ENCODE measurements at regions not wholly inside any gene's neighbourhood (a gene's known extent, or its start where the extent isn't known, plus 50 kb on each side); places are given as distances from the start of the nearest gene placed in this dataset.
"Not testable (repeated sequence)": the region's sequence is repeated elsewhere in the genome, so short reads cannot be mapped to it uniquely, and the experiment has no call there.

GRCh38 chr6:155883741-155884140 lies 428.1 kb upstream of the NOX3 start:
- DNase-seq: no peak

- no peak for DNase-seq
Measured at GRCh38 chr6:155883334-155883731, 427.7 kb upstream of the NOX3 start.

DNA sequence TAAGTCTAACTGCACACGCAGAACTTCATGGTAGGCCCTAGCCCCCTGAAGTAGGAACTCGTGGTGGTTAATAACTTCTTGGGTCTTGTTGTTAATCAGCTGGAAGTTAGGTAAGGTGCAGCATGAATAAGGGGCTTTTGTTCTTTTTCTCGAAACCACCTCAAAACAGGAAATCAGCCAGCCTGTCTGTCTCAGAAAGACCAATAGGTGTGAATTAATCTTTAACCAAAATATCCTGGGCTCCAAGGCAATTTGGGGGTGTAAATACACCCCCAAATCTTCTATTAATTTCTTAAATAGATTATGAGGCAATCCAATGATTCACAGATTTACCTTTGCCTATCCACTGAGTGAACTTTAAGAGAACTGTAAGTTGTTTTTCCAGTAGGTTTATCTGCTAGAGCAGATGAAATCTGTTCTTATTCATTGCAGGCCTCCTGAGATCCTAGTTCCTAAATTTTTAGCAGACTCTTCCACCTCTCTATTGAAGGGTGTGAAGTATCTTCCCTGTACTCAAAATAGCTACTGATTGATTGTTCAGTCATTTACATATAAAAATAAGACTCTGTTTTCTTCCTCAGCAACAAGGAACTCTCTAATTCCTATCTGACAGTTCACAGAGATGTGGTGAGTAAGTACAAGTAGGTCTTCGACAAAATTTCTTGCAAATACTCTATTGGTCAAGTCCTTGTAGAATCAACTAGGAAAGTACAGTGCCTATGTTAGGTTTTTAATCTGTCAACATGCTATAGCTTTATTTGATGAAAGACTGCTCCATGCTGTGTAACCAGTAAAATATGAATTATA lies 427.1 kb upstream of the NOX3 start:
- DNase-seq: no peak

DNA sequence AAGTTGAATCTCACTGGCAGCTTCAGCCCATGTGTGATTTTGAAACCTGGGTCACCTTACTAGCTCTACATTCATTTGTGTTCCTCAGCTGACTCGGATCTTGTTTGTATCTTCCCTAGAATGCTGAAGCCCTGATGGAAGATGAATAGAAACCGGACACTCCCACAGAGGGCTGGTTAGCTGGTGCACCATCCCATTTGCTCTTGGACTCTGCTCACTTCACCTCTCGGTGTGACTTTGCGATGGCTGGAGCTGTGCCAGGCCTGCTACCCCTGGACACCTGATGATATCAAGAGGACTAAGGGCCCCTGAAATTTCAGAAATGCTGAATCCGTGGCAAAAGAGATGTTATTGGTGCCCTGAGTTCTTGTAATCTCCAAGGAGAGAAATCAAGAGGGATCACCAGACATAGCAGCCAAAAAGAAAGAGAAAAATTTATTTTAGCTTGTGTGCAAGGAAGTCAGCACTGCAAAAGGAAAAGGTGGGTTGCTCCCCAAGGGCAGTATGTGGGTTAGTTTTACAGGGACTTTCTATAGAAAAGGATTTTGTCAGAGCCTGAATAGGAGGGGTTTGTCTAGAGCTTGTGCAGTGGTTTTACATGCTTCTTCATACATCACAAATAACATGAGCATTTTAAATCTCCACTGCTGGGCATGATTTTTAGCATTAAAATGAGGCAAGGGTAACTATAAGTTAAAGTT lies 426.3 kb upstream of the NOX3 start:
- DNase-seq: no peak

- DNase-seq: no peak
Measured at GRCh38 chr6:155880900-155881299, 425.3 kb upstream of the NOX3 start.

DNA sequence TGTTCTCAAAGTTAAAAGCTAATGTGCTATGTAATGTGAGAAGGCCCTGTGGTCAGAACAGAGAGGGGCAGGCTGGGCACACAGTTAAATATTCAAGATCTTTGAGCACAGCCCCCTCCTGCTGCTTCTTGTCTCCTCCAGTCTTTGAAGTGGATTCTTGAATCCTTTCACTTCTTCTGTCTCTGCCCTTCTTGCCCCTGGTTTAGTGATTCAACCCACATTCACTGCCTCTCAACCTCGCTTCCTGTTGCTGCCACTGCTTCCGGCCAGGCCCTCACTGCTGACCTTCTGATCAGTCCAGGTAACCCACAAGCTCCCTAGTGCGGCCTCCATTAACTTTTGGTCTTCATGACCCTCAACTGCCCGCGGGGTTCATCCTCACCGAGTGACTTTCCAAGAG lies 417.3 kb upstream of the NOX3 start:
- DNase-seq: no peak

DNA sequence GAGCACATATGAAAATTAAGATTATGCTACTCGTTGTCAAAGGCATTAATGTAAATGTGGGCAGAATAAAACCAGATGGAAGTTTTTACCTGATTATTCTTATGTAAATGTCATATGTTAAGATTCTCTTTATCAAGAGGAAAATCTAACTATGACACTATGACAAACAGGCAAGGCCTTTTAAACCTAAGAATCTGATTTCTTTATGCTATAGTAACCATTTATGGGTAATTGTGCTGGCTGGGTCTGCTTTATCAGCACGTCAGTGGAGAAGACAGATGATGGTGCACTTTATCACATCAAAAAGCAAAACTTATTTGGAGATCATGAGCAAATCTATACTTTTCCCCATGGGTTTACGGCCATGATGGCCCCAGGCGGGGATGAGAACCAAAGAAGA lies 412.0 kb upstream of the NOX3 start:
- no peak for DNase-seq

- DNase-seq: not testable (repeated sequence)
Measured at GRCh38 chr6:155866676-155867390, 411.2 kb upstream of the NOX3 start.

- no peak for DNase-seq
Measured at GRCh38 chr6:155861821-155862220, 406.2 kb upstream of the NOX3 start.

DNA sequence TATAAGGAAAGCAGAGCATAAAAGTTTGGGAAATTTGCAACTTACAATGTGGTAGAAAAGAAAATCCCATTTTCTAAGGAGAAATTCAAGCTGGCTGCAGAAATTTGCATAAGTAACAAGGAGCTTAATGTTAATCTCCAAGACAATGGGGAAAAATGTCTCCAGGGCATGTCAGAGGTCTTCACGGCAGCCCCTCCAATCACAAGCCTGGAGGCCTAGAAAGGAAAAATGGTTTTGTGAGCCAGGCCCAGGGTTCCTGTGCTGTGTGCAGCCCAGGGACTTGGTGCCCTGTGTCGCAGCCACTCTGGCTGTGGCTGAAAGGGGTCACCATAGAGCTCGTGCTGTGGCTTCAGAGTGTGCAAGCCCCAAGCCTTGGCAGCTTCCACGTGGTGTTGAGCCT lies 403.3 kb upstream of the NOX3 start:
- DNase-seq: not testable (repeated sequence)

- no peak for DNase-seq
Measured at GRCh38 chr6:155854787-155855186, 399.1 kb upstream of the NOX3 start.

DNA sequence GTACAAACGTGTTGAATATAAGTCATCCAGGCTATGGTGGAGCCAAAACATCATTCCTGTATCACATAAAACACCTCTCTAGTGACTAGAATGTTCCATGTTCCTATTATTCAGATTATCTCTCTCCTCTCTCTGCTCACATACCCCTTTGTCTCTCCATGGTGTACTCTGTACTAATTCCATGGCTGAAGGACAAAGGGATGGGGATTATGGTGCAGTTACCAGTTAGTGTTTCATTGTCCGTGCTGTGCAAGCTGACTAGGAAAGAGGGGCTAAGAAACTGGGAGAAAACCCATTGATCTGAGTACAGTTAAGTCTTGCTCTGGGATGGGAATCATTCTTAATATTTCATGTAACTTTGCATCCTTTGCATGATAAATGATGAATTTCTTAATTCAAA lies 397.4 kb upstream of the NOX3 start:
- DNase-seq: no peak

DNA sequence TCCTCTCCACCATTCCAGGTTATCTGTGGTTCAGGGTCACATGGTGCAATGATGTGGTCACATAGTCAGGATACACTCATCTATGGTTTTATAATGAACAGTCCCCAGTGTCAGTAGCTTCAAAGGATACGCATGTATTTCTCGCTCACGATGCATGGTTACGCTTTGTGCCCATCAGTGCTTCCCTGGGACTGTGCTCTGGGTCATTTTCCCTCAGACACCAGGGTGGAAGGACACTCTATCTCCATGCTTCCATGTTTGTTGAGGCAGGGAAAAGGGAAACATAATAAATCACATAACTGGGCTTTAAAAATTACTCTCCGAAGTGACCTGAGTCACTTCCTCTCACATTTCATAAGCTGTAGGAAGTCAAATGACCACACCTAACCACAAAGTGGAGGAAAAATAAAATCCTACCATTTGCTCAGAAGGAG lies 394.8 kb upstream of the NOX3 start:
- no peak for DNase-seq

DNA sequence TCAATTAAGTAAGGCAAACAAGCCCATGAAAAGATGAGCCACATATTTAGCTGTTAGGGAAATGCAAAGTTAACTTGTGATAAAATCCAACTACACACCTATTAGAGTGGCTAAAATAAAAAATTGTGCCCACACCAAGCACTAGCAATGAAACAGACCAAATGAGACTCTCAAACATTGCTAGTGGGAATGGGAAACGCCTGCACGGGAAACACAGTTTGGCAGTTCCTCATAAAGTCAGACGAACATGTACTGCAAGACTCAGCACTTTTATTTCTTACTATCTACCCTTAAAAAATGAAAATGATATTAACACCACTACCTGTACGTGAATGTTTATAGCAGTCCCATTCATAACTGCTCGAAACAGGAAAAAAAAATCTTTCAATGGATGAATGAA lies 392.1 kb upstream of the NOX3 start:
- DNase-seq: no peak

DNA sequence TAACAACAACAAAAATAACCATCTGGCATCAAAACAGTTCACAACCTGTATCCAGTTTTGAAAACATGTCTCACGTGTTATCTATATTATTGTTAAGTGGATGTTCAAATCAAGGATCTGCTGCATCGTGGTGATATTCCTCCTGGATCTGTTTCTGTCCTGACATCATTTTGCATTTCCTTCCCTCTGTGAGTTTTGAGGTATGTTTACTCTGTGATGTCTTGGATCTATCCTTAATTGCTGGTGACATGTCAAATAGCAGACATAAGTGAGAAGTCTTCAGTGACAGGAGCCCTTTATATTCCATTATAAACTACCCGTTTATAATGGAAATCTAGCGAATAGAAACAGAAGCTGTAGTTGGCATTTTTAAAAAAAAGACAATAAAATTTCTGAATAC lies 381.8 kb upstream of the NOX3 start:
- no peak for DNase-seq

- no peak for DNase-seq
Measured at GRCh38 chr6:155832596-155832995, 377.0 kb upstream of the NOX3 start.

- no peak for DNase-seq
Measured at GRCh38 chr6:155830531-155830930, 374.9 kb upstream of the NOX3 start.

- DNase-seq: no peak
Measured at GRCh38 chr6:155829646-155830045, 374.0 kb upstream of the NOX3 start.

DNA sequence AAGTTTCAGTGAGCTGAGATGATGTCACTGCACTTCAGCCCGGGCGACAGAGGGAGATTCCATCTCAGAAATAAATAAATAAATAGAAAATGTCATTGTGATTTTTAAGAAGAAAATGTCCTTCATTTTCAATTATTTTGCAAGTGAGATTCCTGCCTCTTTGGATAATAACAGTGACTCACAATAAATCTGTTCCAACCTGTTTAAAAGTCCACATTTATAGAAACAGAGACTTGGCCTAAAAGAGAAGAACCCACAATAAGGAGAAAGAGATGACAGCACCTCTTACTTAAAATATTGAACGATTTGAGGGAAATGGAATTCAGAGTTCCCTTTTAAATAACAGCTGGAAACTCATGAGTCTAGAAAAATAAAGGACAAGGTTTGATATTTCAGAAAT lies 373.4 kb upstream of the NOX3 start:
- no peak for DNase-seq

- DNase-seq: no peak
Measured at GRCh38 chr6:155818698-155819097, 363.1 kb upstream of the NOX3 start.

GRCh38 chr6:155813548-155813947 lies 357.9 kb upstream of the NOX3 start:
- DNase-seq: no peak

DNA sequence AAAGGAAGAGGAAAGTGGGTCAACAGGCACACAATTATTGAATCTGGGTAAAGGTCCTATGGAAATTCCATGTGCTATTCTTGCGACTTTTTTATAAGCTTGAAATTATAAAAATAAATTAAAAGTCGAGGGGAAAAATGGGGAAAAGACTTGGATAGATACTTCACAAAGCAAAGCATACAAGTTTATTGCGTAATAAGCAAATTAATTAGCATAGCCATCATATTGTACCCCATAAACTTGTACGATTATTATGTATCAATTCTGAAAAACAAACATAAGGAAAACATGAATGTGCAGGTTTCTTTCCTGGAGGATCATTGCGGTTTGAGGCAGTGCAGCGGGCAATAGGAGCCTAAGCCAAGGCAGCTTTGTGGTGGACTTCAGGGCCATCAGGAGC lies 351.6 kb upstream of the NOX3 start:
- no peak for DNase-seq

GRCh38 chr6:155801046-155801445 lies 345.4 kb upstream of the NOX3 start:
- no peak for DNase-seq

DNA sequence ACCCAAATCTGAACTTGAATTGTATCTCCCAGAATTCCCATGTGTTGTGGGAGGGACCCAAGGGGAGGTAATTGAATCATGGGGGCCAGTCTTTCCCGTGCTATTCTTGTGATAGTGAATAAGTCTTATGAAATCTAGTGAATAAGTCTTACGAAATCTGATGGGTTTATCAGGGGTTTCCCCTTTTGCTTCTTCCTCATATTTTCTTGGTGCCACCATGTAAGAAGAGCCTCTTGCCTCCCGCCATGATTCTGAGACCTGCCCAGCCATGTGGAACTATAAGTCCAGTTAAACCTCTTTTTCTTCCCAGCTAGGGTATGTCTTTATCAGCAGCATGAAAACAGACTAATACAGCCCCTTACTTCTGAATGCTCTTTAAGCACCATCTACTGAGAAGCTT lies 343.2 kb upstream of the NOX3 start:
- not testable (repeated sequence) for DNase-seq

All from activated CD4-positive, alpha-beta T cell treated with anti-CD3 and anti-CD28 coated beads, Interleukin-2, amount 50 U/mL, for 16 hours (primary cell).